D341Med (cell line): ENCODE measurements at regions not wholly inside any gene's neighbourhood (a gene's known extent, or its start where the extent isn't known, plus 50 kb on each side); places are given as distances from the start of the nearest gene placed in this dataset.

Source experiments
- DNase-seq: peaks from one replicate; pipeline ENCODE4 v3.0.0; 2012; ENCODE audit warnings: low spot score

DNA sequence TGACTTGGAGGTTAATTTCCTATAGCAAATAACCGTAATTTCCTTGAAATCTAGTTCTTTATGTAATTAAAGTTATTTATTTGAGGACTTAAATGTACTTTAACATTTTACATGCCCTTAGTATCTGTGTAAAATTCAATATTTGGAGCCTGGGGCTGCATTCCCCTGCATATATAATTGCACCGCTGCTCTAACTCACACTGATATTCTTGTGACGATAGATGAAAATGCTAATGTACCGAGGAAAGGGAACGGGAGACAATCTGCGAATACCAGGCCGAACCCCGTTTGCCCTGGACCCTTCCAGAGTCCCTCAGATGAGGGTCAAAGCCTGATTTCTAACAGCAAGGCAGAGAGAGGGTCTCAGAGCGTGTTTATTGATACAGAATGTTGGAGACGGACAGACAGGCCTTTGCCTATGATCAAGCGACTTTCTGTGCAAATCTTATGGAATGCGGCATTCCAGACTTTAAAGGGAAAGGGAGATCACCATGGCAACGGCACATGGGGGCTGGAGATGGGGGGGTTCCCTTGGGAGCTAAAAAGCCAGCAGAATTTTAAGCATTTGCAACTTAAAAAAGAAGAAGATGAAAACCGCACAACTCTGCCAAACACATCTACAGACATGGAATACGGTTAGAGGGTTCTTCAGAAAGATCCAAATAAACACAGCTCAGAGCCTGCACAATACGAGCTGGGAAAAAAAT lies 57.6 kb upstream of the TWIST2 start:
- no peak for DNase-seq

DNA sequence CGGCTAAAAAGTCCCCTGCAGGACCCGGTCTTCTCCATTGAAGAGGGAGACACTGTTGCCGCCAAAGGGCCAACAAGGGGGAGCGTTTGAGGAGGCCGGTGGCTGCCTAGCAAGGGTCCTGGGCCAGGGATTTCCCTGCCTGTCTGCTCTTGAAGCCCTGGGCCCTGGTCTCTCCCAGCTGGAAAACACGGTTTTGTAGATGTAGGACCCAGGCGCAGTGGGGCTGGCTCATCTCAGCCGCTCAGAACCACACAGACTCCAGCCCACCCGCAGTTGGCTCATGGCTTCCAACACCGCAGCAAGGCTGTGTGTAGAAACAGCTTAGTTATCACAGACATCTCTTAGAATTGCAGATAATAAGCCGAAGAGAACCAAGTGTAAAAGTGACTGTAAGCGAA lies 57.1 kb upstream of the TWIST2 start:
- DNase-seq = no peak

DNA sequence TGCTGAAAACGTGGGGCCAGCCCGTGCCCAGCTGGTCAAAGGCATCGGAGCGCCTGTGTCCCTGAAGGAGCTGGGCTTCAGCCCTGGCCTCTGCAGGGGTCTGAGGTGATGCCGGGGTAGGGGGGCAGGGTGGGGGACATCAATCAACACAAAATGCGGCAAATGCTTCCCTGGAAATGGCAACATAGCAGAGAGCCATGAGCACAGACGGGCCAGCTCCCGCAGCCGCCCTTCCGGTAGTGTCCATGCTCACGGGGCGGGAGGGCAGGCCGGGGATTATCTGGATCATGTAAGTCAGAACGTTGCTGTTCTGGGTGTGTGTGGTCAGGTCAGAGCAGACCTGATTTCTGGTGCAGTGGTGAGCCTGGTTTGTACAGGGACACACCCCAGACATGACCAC lies 56.5 kb upstream of the TWIST2 start:
- no peak for DNase-seq

DNA sequence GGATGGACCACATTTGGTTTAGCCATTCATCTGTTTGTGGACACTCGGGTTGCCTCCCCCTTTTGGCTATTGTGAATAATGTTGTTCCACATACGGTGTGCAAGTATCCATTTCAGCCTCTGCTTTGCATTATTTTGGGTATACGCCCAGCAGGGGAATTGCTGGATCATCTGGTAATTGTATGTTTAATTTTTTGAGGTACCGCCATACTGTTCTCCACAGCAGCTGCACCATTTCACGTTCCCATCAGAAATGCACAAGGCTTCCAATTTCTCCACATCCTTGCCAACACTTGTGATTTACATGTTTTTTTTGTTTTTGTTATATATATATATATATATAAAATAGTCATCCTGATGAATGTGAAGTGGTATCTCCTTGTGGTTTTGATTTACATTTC lies 54.6 kb upstream of the TWIST2 start:
- DNase-seq = no peak

DNA sequence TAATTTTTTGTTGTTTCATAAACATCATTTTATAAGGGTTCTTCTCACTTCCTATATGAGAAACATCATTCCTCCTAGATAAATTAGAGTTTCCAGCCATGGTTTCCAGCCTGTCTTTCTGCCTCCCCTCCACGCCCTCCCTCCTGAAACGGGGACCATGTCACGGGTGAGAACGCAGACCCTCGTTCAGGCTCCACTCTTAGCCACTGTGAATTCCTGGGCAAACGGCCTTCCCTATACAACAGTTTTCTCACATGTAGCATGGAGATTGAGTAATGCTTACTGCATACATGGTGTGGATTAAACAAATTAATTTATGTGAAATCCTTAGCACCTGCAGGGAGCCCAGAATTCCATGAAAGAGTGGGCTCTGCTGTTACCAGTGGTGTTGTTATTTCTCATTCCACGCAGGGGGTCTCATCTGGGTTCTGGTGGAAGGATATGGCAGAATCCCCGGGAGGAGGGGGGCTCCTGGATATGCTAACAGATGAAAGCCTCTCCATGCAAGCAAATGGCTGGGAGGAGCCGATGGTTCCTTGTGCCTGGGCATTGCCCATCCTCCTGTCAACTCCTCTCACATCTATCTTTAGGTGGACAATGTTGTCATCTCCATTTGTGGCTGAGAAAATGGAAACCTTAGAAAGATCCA lies 54.0 kb upstream of the TWIST2 start:
- no peak for DNase-seq

DNA sequence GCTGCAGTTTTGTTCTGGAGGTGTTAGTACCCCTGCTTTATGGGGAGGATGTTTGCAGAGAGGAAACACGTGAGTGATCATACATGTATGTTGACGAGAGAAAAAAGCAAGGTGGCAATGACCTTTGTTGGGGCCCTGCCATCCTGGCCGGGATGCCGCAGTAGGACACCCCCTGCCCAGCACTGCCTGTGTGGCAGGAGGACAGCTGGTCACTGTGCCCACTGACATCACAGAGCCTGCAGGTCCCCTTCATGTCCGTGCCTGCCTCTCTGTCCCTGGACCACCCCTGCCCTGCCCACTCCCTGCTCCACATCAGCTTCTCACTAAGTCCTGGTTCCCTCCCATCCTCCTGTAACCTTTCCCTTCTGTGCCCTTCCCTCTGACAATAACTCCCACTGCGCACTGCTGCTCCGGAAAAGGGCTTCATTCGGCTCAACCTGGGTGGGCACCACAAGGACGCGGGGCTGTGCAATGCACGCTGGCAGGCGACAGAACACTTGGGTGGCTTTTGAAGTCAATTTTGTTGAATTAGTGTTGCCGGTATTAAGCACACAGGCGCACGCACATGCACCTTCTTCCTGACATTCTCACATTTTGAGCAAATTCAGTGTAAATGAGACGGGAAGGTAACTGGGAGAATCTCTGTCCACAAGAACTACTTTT lies 51.5 kb upstream of the TWIST2 start:
- DNase-seq = no peak

DNA sequence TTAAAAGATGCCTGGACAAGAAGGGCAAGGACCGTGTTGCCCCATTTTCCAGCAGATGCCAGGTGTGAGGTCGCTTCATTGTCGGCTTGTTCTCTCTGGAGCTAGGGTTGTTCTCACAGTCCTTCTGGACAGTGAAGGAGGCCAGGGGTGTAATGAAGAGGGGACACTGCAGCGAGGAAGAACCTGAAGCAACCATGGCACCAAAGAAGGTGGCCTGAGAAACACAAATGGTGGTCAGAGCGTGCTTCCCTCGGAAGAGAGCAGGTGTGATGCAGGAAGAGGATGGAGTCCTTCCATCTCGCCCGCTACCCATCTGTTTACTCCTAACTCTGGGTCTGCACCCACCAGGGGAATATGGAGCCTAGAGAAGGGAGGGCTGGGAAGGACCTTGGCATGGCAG lies 50.3 kb upstream of the TWIST2 start:
- no peak for DNase-seq
